ENCODE measurements at regions not wholly inside any gene's neighbourhood (a gene's known extent, or its start where the extent isn't known, plus 50 kb on each side); places are given as distances from the start of the nearest gene placed in this dataset.

DNA sequence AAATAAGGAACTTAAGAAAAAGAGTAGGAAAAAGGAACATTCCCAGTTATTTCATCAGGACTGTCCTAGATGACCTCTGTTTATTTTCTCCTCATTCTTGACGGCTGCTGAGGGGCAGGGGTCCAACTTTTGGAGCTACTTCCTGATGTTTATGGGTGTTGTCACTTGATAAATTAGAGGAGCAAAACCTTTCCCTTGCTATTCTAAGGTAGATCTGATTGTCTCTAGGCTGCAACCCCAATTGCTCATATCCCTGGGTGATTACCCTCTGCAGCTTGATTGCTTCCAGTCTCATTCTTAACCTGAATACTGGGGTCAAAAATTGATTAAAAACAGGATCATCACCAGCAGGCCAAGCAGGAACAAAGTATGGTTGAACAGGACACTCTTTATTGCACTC is 311.0 kb upstream of the NDN start:
- TF ChIP-seq, protein P1, sequence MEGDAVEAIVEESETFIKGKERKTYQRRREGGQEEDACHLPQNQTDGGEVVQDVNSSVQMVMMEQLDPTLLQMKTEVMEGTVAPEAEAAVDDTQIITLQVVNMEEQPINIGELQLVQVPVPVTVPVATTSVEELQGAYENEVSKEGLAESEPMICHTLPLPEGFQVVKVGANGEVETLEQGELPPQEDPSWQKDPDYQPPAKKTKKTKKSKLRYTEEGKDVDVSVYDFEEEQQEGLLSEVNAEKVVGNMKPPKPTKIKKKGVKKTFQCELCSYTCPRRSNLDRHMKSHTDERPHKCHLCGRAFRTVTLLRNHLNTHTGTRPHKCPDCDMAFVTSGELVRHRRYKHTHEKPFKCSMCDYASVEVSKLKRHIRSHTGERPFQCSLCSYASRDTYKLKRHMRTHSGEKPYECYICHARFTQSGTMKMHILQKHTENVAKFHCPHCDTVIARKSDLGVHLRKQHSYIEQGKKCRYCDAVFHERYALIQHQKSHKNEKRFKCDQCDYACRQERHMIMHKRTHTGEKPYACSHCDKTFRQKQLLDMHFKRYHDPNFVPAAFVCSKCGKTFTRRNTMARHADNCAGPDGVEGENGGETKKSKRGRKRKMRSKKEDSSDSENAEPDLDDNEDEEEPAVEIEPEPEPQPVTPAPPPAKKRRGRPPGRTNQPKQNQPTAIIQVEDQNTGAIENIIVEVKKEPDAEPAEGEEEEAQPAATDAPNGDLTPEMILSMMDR (IDR thresholded peaks at IDR 0.05): no peak
- no peak for TF ChIP-seq POLR2A (IDR thresholded peaks at IDR 0.05)

All from uterus (tissue), 2 donors.